GM21360 (cell line): ENCODE measurements at regions not wholly inside any gene's neighbourhood (a gene's known extent, or its start where the extent isn't known, plus 50 kb on each side); places are given as distances from the start of the nearest gene placed in this dataset.

Experiments
- ATAC-seq: cut with Tn5 transposase; IDR thresholded peaks from one replicate; pipeline ENCODE4 v1.9.1; 2021; ENCODE audit warnings: mild to moderate bottlenecking, moderate library complexity; ENCODE audit not compliant: unreplicated experiment

GRCh38 chr5:117999939-118000549, 988.3 kb downstream of the DTWD2 start:
- peak; percentile 73 for ATAC-seq

GRCh38 chr5:117982691-117983090, 1005.7 kb downstream of the DTWD2 start:
- ATAC-seq = no peak

DNA sequence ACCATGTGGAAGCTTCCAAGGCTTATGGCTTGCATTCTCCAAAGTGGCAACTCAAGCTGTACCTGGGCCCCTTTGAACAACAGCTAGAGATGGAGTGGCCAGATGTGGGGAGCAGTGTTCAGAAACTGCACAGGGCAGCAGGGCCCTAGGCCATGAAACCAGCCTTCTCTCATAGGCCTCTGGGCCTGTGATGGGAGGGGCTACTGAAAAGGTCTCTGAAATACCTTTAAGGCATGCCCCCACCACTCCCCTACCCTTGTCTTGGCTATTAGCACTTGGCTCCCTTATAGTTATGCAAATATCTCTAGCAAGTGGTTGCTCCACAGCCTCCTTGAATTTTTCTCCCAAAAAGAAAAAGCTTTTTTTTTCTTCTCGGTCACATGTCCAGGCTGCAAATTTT, 1014.6 kb downstream of the DTWD2 start:
- ATAC-seq = no peak

GRCh38 chr5:117955831-117956230, 1032.5 kb downstream of the DTWD2 start:
- no peak for ATAC-seq

- ATAC-seq = no peak
Measured at GRCh38 chr5:117954331-117954730, 1034.0 kb downstream of the DTWD2 start.

- no peak for ATAC-seq
Measured at GRCh38 chr5:117953272-117953671, 1035.1 kb downstream of the DTWD2 start.

DNA sequence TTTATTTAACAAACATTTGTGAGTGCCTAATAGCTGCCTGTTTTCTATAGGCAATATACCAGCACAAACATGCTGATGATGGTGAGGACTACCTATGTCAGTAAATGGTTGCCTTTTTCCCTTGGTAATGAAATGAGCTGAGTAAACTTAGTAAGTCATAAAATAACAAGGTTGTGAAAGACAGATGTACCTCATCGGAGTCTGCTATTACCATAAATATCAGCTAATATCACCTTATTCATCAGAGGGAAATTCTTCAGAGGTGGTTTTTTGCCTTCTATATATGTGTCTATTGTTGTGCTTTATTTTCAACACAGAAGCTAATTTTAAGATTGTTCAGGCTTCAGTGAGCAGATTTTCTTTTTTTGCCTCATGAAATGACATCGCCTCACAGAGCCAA, 1040.5 kb downstream of the DTWD2 start:
- ATAC-seq = no peak

DNA sequence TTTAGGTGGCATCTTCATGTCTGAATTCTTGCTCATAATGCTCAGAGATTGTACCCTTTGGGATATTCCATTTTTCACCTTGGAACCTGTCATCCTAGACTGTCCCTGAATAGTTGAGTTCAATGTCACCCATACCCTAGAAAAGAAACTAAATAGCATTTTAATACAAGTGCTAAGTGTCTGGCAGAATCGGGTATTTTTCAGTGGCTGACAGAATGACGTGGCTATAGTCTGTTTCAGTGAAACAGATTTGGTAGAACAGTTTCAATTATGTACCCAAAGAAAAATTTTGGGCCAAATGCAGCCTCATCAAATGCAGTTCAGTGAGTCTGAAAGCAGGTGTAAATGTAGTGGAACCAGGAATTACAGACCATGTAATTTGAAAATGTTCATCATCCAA, 1041.2 kb downstream of the DTWD2 start:
- no peak for ATAC-seq

- no peak for ATAC-seq
Measured at GRCh38 chr5:117945258-117945657, 1043.1 kb downstream of the DTWD2 start.

DNA sequence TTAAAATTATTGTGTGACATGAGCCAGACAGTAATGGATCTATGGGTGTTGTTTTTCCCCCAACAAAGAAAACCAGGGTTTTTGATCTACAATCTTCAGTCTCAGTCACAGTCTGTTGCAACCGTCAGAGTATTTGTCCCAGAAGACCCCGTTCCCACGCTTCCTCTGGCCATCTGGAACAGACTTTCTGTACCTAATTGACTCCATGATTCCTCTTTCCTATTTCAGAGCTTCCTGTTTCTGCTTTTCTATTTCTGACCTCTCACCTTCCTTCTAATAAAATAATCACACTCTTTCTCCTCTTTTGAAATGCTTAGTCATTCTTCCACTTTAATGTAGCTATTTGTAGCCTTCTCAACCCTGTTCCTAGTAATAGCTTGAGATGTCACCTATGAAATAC, 1044.8 kb downstream of the DTWD2 start:
- no peak for ATAC-seq

GRCh38 chr5:117942861-117943519, 1045.4 kb downstream of the DTWD2 start:
- no peak for ATAC-seq

- ATAC-seq = no peak
Measured at GRCh38 chr5:117893211-117893610, 1095.1 kb downstream of the DTWD2 start.

GRCh38 chr5:117892360-117892759, 1096.0 kb downstream of the DTWD2 start:
- ATAC-seq = no peak

- ATAC-seq = no peak
Measured at GRCh38 chr5:117889596-117889995, 1098.8 kb downstream of the DTWD2 start.

DNA sequence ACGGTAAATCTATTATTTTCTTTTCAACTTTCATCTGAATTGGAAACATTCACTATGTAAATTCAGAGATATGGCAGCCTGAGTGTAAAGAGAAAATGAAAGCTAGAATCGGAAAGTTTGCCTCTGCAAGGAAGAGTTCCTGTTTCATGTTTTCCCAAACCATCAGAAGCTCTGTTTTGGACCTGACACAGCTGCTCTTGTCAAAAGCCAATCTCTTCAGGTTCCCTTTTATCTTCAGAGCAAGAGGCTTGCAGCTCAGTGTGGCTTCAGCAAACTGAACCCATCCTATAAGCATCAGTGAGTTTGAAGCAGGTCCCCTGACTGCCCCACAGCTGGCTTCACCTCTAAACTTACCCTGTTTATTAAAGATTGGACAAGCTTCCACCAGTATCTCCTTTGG, 1099.7 kb downstream of the DTWD2 start:
- ATAC-seq = peak; percentile 78

DNA sequence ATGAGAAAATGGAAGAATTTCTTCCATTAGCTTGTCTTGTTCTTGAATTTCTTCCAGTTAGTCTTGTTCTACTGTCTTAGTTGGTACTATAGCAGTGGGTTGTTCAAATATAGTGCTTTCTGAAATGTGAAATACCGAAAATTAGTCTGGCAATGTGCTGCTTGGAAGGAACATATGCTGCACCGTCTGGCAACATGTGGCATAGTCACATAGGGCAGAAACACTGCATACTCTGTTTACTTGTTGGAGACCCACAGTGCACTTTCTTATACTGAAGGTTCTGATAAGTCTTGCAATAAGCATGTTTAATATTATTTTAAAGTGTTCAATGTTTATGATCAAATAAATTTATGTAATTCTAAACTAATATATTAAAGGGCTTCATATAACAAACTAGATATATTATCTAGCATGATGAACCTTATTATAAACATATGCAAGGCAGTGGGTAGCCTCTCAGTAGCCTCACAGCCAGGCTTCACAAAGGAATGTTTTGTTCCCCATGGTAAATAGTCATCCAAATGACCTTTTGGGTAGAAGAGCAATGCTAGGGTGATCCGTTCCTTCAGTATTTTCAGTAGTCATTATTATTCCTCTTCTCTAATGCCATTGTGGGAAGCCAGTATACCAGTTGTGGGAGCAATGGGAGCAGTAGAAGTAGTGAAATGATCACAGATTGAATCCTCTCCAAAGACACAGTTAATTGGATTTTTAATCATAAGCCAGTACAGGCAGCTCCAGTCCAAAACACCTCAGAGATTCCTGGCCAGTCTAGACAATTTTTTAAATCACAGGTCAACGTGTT, 1106.7 kb downstream of the DTWD2 start:
- ATAC-seq = no peak

DNA sequence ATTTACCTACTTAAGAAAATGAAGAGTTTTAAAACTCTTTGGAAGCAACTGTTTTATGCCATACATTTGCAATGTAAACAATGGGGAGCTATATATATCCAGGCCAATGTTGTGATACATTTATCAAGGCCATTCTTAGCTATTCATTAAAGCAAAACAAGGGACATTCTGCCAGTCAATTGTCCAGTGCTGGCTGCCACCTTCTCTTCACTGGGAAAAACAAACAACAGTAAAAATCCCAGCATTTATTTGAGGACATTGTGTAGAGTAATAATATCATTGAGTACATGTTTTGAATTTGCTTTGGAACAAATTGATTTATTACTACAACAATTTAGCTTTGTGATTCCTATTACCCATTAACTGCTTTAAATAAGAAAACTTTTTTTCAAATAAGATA, 1107.4 kb downstream of the DTWD2 start:
- no peak for ATAC-seq

DNA sequence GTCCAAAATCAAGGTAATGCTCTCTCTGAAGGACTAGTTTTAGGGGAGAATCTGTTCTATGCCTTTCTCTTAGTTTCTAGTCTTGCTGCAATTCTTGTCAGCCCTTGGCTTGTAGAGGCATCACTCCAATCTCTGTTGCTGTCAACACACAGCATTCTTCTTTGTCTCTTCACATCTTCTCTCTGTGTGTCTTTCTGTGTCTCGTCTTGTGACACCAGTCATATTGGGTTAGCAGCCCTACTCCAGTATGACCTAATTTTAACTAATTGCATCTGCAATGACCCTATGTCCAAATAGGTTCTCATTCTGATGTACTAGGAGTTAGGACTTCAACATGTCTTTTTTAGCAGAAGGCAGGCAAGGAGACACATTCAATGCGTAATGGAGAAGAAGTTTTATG, 1110.6 kb downstream of the DTWD2 start:
- ATAC-seq = no peak

DNA sequence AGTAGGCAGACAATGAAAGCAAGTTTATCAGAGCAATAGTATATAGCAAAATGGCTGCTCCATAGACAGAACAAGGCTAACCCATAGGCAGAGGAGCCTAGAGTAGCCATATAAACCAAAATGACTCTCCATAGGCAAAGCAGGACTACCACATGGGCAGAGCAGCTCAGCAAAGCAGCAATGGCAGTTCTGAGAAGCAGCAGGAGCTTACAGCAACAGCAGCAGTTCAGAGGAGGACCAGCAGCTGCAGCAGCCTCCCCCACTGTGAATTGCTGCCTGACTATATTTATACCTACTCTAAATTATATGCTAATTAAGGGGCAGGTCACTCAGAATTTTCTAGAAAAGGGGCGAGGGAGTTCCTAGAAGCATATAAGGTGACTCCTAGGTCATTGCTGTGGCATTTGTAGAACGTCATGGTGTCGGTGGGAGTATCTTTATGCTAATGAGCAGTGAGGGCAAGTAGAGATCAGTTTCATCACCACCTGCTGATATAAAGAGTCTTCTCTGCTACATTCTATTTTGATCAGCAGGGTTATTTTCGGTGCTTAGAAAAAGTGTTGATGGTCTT, 1115.5 kb downstream of the DTWD2 start:
- no peak for ATAC-seq

- no peak for ATAC-seq
Measured at GRCh38 chr5:117869596-117869995, 1118.8 kb downstream of the DTWD2 start.

DNA sequence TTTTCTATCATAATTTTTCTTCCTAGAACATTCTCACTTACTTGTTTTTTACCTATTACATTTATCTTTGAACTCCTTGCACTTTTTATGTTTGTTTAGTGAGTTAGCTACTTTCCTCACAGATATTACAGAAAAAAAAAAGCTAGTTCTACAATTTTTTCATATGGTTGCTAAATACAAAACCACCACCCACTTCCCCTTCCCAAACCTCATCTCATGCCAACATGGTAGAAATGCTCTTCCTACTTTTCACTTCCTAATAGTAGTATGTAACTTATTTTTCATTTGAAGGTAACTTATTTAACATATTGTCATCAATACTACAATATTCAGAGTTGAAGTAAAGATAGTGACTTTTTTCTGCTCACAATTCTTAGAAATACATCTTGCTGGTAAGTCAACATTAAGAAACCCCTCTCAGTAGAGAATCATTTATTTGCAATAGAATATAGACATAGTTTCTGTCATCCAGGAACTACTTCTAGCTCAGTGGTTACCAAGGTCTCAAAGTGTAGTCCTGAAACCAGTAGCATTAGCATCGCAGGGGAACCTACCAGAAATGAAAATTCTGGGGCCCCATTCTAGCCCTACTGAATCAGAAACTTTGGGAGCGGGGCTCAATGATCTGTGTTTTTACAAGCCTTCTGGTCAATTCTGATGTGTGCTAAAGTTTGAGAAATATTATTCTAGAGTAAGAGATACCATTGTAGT, 1124.6 kb downstream of the DTWD2 start:
- no peak for ATAC-seq
